HG03469 (cell line): ENCODE measurements at regions not wholly inside any gene's neighbourhood (a gene's known extent, or its start where the extent isn't known, plus 50 kb on each side); places are given as distances from the start of the nearest gene placed in this dataset.
A peak's percentile ranks its signal among the peaks of the same experiment; 100 is the strongest.

ENCODE experiments used
- ATAC-seq: cut with Tn5 transposase; IDR thresholded peaks from one replicate; pipeline ENCODE4 v1.9.1; 2021; ENCODE audit warnings: mild to moderate bottlenecking, moderate library complexity, moderate number of reproducible peaks; ENCODE audit not compliant: unreplicated experiment

- no peak for ATAC-seq
Observed at GRCh38 chr17:14838567-14838966, 426.6 kb downstream of the PMP22 start.

GRCh38 chr17:14833201-14833785 lies 431.8 kb downstream of the PMP22 start:
- no peak for ATAC-seq

GRCh38 chr17:14831491-14831890 lies 433.6 kb downstream of the PMP22 start:
- no peak for ATAC-seq

- no peak for ATAC-seq
Observed at GRCh38 chr17:14827396-14827919, 437.7 kb downstream of the PMP22 start.

GRCh38 chr17:14826358-14826757 lies 438.8 kb downstream of the PMP22 start:
- no peak for ATAC-seq

GRCh38 chr17:14818469-14818868 lies 446.7 kb downstream of the PMP22 start:
- ATAC-seq = no peak

GRCh38 chr17:14815079-14815478 lies 450.0 kb downstream of the PMP22 start:
- ATAC-seq = no peak

- no peak for ATAC-seq
Observed at GRCh38 chr17:14813649-14814370, 451.3 kb downstream of the PMP22 start.

- ATAC-seq = no peak
Observed at GRCh38 chr17:14808425-14808824, 456.7 kb downstream of the PMP22 start.

GRCh38 chr17:14805348-14805747 lies 459.8 kb downstream of the PMP22 start:
- ATAC-seq = no peak

- no peak for ATAC-seq
Observed at GRCh38 chr17:14803826-14804225, 461.3 kb downstream of the PMP22 start.

GRCh38 chr17:14797801-14798200 lies 467.3 kb downstream of the PMP22 start:
- no peak for ATAC-seq

GRCh38 chr17:14797021-14797420 lies 468.1 kb downstream of the PMP22 start:
- no peak for ATAC-seq

GRCh38 chr17:14794961-14795360 lies 470.2 kb downstream of the PMP22 start:
- ATAC-seq = no peak

GRCh38 chr17:14793237-14793636 lies 471.9 kb downstream of the PMP22 start:
- no peak for ATAC-seq

GRCh38 chr17:14792746-14793145 lies 472.4 kb downstream of the PMP22 start:
- no peak for ATAC-seq

- no peak for ATAC-seq
Observed at GRCh38 chr17:14791221-14791620, 473.9 kb downstream of the PMP22 start.

- no peak for ATAC-seq
Observed at GRCh38 chr17:14790521-14790920, 474.6 kb downstream of the PMP22 start.

GRCh38 chr17:14784997-14785696 lies 480.0 kb downstream of the PMP22 start:
- ATAC-seq = peak; percentile 54

- ATAC-seq = no peak
Observed at GRCh38 chr17:14781123-14781522, 480.2 kb downstream of the HS3ST3B1 start.

GRCh38 chr17:14780097-14780651 lies 479.3 kb downstream of the HS3ST3B1 start:
- ATAC-seq = no peak

GRCh38 chr17:14779241-14779640 lies 478.4 kb downstream of the HS3ST3B1 start:
- ATAC-seq = no peak
